AG04450 (cell line): ENCODE measurements at regions not wholly inside any gene's neighbourhood (a gene's known extent, or its start where the extent isn't known, plus 50 kb on each side); places are given as distances from the start of the nearest gene placed in this dataset.

Experiments
- CTCF ChIA-PET: fragments of 300-600, 350-600 bp; formaldehyde crosslinking; extraction: SDS; loops from one replicate; lab custom pipeline; 2022; ENCODE audit warnings: antibody characterized with exemption, inconsistent platforms; lab: Charles Lee
- POLR2A ChIA-PET: fragments of 350-600 bp; formaldehyde crosslinking; extraction: SDS; loops from one replicate; lab custom pipeline; 2021; ENCODE audit warnings: antibody characterized with exemption, inconsistent platforms; lab: Yijun Ruan, JAX
- DNase-seq: peaks from one replicate; pipeline ENCODE4 v3.0.0-alpha.2; 2011; ENCODE audit warnings: low read depth, low spot score
- H3K27ac ChIP-seq: one replicate; pipeline ENCODE4 v1.5.1; 2012; ENCODE audit warnings: low read depth, low read length, control low read depth
- H3K27me3 ChIP-seq: one replicate; pipeline ENCODE4 v1.6.0; 2012; ENCODE audit warnings: low read length; ENCODE audit not compliant: control insufficient read depth, insufficient read depth
- H3K4me3 ChIP-seq: 2 replicates; pipeline ENCODE4 v1.5.1; 2011; ENCODE audit warnings: mild to moderate bottlenecking, low read depth, low read length, control low read depth
- H3K9me3 ChIP-seq: 2 replicates; pipeline ENCODE4 v1.5.1; 2012; ENCODE audit warnings: low read length; ENCODE audit not compliant: control insufficient read depth, insufficient read depth
- CTCF ChIP-seq: IDR thresholded peaks from 2 replicates; pipeline ENCODE4 v1.5.1; 2011; ENCODE audit warnings: low read depth, low read length, control low read depth, inconsistent platforms

- ChIA-PET POLR2A (no interaction called here), CTCF (no interaction called here)
- Histone ChIP-seq H3K9me3 (no peaks in the 10 kb centered on the region), H3K4me3 (no peak overlapping the region), H3K27ac (no peak overlapping the region), H3K27me3 (no peaks in the 10 kb centered on the region)
- no peak for TF ChIP-seq CTCF
- DNase-seq: no peak
Observed at GRCh38 chr7:18369011-18369410, 126.5 kb upstream of the HDAC9 start.

- H3K9me3 ChIP-seq: no peaks in the 10 kb centered on the region
- no peak for DNase-seq
- no peak for TF ChIP-seq CTCF
- POLR2A ChIA-PET: no interaction called here
- H3K27me3 ChIP-seq: no peaks in the 10 kb centered on the region
- no peak overlapping the region for H3K27ac ChIP-seq
- no peak overlapping the region for H3K4me3 ChIP-seq
- CTCF ChIA-PET: no interaction called here
Observed at GRCh38 chr7:18370633-18371032, 124.9 kb upstream of the HDAC9 start.

GRCh38 chr7:18378989-18379605 is 116.5 kb upstream of the HDAC9 start:
- Histone ChIP-seq H3K27ac (no peak overlapping the region), H3K27me3 (no peaks in the 10 kb centered on the region), H3K4me3 (no peak overlapping the region), H3K9me3 (no peaks in the 10 kb centered on the region)
- DNase-seq: no peak
- CTCF ChIA-PET: interaction anchor here (0.8 kb wide), 1 partner anchor 27 kb away, joined by 3 read pairs; no protein-coding TSS in a partner anchor
- TF ChIP-seq CTCF: no peak
- POLR2A ChIA-PET: no interaction called here

GRCh38 chr7:18384491-18385143 is 110.9 kb upstream of the HDAC9 start:
- DNase-seq: no peak
- ChIA-PET POLR2A (no interaction called here), CTCF (interaction anchor here (1.7 kb wide), 1 partner anchor 32 kb away, joined by 4 read pairs; no protein-coding TSS in a partner anchor)
- H3K9me3 ChIP-seq: no peaks in the 10 kb centered on the region
- no peak overlapping the region for H3K27ac ChIP-seq
- H3K27me3 ChIP-seq: no peaks in the 10 kb centered on the region
- H3K4me3 ChIP-seq: no peak overlapping the region
- no peak for TF ChIP-seq CTCF

- H3K27ac ChIP-seq: no peak overlapping the region
- TF ChIP-seq CTCF: no peak
- no peaks in the 10 kb centered on the region for H3K9me3 ChIP-seq
- CTCF ChIA-PET: interaction anchor here (0.8 to 1.6 kb wide), 4 partner anchors 29 to 35 kb away, joined by 3 to 9 read pairs (median 3); no protein-coding TSS in a partner anchor
- no peaks in the 10 kb centered on the region for H3K27me3 ChIP-seq
- no peak overlapping the region for H3K4me3 ChIP-seq
- DNase-seq: no peak
- POLR2A ChIA-PET: no interaction called here
Observed at GRCh38 chr7:18386607-18387006, 108.9 kb upstream of the HDAC9 start.
